NCI-H82 (cell line): ENCODE measurements at regions not wholly inside any gene's neighbourhood (a gene's known extent, or its start where the extent isn't known, plus 50 kb on each side); places are given as distances from the start of the nearest gene placed in this dataset.

Experiments
- DNase-seq: peaks from one replicate; lab custom pipeline; 2025; lab: John Stamatoyannopoulos, UW

DNA sequence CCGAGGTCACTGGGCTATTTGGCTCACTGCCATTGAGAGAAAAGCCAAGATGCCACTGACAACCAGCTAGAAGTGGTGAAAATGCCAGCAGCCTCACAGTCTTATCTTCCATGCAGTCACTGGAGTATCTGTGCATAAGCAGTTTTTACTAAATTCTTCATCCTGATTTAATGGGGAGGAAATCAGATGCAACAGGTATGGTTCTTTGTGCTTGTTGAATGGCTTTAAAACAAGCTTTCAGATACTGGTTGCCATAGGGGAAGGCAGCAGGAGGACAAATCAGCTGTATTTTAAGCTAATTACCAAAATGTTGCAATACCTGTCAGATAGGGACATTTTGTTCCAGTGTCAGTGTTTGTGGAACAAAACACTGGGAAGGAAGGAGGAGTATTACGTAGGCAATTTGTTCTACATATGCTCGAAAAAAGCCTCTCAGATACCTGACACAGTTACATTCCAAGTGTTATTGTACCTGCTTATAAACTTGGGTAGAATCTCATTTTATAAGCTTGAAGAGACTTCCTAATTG, 54.1 kb upstream of the ARHGAP5 start:
- DNase-seq: no peak

GRCh38 chr14:32023540-32023939, 53.6 kb upstream of the ARHGAP5 start:
- DNase-seq: no peak

DNA sequence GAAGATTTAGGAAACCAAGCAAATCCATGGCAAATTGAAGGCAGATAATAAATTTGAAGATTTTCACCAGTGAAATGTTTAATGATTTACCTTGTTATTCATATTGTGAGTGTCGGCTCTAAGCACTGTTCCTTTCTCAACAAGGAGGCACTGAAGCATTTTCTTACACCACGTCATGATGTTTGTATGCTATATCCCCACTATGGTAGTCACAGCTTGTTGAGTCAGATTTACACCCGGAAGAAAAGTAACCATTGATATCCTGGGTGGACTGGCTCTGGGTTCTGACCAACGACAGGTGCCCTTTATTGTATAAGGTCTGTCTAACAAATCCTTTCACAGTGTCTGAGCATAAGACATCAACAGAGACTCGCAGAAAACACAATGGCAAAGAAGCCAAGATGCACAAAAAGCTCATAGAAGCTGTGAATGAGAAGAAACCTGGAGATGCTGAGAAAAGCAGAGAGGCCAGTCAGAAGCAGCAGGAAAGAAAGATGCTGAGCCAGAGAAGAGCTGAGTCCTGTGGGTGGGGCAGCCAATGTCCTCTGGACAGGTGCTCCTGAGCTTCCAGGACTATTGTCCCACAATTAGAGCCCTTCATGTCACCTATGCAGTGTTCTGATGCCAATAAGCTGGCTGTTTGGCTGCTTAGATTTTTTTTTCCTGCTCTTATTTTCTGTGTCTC, 49.7 kb upstream of the ARHGAP5 start:
- no peak for DNase-seq
